Activated CD4-positive, alpha-beta T cell treated with anti-CD3 and anti-CD28 coated beads for 4 hours (primary cell): ENCODE measurements at regions not wholly inside any gene's neighbourhood (a gene's known extent, or its start where the extent isn't known, plus 50 kb on each side); places are given as distances from the start of the nearest gene placed in this dataset.

Experiments
- DNase-seq, 2 donors: peaks; one replicate each; pipeline ENCODE4 v3.0.0-alpha.2; 2020

DNA sequence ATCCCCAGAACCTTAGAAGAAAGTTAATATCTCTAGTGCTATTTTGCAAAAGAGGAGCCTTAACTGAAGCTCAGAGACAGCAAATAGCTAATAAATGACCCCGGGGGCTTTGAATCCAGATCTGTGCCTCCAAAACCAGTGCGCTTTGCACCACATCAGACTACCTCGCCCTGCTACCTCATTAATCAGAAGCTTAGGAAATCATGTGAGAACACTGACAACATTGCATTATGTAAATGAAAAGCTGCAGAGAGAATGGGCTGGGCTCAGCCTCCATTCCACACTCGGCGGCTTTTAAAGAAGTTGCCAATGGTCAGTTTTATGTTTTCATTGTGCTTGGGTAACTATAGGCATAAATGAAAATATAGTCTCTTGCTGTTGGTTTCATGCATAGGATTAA is 54.0 kb upstream of the STMND1 start:
- DNase-seq, result no peak

DNA sequence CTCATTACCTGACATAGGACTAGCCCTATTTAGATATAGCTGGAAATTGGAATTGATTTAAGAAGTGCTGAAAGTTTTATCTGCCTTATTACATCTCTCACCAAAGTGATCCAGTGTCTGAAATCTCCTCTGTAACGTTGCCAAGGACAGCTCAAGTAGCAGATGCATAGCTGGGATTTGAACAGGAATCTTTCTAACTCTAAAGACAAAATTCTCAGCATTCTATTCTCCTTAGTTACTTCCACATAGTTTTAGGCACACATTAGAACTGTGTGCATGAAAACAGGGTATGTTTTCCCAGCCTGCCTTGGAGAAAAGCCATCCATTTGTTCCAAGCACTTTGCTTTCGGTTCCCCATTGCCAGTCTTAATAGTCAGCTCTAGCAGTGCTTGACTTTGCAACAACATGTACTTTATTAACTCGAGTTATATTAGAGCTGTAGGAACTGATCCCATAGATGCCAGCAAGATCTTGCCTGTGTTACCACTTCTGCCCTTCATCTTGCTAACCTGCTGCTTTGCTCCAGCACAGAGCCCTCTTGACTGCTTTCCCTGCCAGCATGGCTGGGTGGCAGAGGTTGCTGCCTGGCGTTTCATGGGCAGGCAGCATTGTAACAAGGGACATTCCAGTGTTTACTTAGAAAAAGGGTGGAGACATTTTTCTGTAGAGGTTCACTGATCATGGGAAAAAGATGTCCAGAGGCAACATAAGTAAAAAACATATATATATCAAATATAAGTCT is 56.1 kb upstream of the STMND1 start:
- DNase-seq, result no peak

DNA sequence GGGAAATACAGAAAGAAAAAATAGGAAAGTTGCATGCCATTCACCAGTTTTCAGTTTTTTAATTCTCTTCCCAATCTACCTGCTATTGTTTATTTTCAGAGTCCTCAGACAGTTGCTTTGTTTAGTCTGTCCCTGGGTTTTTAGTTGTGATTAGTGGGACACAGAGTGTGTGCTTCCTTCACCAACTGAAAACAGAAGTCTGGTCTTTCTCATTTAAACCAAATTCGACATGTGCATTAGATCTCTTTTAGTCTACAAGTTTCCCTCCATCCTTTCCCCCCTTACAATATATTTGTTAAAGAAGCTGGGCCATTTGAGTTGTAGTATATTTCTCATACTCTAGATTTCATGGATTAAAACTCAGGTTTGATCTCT is 58.7 kb upstream of the STMND1 start:
- no peak for DNase-seq

DNA sequence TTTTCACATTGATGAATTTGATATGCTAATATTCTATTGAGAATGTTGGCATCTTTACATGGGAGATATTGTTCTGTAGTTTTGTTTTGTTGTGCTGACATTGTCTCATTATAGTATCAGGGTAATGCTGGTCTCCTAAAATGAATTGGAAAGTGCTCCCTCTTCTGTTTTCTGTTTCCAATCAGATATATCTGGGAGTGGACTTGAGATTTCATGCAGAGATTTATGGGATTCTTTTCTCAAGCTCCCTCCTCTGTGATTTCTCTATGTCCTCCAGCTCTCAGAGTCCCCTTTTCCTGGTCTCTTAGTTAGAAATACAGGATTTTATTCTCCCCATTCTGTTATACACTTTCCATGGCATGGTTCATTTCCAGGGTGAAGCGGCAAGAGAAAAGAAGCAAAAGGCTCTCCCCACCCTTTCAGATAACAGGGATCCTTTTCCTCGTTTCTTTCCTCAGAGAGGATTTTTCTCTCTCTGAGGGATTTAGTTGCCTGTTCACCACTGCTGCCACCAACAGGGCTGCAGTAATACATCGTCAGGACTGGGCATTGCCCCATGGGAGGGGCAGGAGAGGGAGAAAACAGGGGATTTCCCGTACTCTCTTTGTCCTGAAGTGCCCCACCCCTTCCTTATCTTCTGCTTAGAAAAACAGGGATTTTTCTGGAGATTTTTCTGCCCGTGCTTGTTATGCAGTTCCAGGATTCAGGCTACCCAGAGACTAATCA is 59.3 kb upstream of the STMND1 start:
- no peak for DNase-seq

DNA sequence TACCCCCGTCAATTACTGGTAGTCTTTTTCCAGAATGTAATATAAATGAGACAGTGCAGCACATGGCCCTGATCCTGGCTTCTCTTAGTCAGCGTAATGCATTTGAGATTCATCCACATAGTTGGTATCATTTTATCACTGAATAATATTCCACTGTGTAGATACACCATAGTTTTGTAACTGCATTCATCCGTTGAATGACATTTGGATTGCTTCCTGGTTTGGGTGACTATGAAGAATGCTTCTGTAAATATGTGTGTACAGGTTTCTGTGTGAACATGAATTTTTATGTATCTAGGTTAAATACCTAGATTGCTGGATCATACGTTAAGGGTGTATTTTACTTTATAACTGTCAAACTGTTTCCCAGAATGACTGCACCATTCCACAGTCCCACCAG is 62.6 kb upstream of the STMND1 start:
- DNase-seq, result no peak

DNA sequence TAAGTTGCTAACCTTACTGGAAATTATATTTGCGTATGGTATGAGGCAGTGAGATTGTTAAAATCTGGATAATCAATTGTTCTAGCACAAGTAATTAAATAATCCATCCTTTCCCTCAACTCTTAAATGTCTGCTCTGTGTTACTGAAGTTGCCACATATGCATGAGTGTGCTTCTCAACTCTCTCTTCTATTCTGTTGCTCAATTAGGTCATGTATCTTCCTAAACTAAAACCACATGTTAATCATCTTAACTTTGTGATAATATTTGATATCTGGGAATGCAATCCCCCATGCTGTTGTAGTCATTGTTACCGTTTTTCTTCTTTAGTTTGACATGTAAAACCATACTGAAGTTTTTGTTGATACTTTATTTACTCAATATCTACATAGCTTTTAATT is 63.5 kb upstream of the STMND1 start:
- no peak for DNase-seq

DNA sequence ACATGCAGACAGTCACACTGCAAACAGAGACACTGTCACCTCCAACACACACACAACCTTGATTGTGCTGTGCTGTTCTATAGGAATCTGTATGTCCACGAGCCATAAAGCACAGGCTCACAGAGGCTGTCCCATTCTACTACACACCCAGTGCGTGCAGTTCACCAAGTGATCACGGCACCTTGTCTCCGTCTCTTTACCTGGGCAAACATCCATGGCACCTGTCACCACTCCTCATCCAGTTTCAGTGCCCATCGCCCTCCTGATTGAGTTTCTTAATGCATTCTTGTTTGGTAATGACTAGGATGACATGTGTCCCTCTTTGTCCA is 65.8 kb upstream of the STMND1 start:
- no peak for DNase-seq

DNA sequence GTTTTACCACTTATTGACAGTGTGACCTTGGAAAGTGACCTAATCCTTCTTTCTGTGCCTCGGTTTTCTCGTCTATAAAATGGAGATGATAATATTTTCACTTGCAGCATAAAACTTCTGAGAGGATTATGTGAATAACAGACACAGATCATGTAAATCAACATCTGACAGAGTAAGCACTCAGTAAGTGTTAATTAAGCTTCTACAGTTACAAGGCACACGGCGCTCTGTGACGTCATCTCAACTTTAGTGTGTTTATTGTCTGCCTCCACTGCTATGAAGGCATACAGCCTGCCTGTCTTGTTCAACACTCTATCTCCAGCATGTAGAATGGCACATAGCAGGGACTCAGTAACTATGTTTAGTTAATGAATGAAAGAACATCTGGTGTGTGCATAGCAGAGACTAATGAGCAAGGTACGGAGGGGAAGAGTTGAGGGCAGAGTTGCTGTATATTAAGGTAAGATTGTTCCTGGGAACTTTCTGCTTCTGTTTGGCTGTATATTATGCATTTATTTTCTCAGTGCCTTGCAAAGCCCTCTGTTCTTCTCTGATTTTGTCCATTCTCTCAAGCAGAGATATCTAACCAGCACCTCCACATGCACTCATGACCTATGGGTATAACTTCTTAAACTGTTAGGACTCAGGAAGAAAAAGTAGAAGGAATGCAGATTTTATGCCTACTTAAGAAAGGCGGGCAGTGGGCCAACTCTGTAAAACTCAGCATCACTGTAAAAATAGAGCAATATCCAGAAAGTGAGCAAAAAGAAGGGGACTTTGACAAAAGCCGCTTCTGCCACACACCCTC is 66.4 kb upstream of the STMND1 start:
- DNase-seq, result no peak

DNA sequence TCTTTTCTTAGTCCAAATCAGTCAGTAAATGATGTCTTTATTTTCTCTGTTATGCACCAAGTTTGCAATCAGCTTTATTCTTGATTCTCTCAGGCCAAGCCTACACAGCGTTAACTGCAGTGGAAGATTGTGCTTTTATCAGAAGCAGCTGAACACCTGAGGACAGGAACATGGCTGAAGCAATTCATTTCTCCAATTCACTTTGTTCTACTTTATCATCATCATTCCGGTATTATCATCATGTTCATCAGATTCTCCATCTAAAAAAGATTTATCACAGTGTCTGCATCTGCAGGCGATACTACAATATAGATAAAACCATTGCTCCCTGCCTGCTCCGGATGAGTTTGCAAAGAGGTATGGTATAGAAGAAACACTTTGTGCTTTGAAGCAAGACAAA is 68.1 kb upstream of the STMND1 start:
- no peak for DNase-seq

DNA sequence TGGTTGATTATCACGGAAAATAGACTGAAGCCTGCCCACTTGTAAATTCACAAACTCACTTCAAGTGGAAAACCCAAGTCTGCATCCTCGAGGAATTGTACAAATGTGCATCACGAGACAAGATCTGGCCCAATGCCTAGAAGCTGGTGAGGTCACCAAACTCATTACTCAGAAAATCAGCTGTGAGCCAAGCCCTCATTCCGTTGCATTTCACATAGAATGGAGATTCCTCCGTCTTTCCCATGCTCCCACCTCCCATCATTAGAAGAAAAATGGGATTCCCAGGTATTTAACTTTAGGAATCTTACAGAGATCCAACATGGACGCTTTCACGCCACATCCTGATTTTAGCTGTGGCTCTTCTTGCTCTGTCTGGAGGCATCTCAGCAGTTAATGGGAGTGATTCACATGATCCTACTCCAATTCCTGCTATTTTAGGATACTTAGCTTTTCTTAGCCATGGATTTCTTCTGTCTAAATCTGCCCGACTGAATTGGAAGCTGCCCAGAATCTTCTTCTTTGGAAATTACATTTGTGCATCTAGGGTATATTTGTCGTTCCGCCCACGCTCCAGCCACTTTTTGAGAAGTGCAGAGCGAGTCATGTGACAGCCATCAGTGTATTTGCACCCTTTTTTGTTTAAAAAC is 68.7 kb upstream of the STMND1 start:
- DNase-seq, result no peak

DNA sequence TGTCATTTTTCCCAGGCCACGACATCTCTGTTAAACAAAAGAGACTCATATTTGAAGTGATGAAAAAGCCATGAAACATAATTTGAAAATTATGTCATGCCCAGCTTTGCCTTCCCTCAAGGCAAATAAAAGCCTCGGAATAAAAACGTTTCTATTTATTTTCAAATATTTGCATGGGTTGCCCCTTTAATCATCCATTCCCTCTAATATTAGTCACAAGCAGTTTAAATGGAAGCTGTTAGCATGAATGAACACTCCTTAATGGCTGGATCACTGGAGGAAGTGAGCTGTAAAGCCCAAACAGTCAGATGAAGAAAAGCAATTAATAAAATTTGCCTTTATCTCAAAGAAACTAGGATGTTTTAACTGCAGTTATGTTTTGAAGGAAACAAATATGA is 69.3 kb upstream of the STMND1 start:
- no peak for DNase-seq

DNA sequence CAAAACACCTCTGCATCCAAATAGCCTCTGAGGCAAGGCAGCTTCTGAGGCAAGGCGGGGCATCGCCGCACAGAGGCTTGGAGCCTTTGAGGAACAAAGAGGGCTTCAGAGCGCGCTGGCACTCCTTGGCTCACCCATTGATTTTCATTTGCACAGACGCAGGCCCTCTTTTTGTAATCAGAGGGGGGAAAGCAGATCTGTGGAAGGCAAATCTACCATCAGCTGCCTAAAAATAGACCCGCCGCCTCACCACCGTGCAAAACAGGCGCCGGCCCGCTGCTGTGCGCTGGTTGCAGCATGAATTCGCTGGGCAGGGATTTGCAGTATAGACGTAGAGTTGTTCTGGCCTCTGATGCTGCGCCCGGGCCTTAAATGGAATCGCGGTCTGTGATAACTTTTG is 69.9 kb upstream of the STMND1 start:
- DNase-seq, result no peak

DNA sequence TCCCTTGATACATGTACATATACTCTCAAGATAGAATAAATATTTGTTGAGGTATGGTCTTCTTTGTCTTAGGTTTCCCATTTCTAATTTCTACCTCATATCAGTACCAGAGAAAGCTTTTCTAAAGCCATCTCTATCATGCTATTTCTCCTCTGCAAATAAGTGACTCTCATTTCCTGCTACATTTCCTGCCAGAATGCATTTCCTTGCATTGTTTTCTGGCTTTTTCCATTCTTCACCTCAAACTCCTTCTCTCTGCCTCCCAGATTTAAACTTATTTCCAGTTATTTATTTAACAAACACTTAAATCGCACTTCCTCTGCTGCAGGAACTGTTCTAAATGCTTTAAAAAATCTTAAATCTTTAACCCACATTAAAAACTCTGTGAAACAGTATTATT is 74.4 kb upstream of the STMND1 start:
- no peak for DNase-seq

DNA sequence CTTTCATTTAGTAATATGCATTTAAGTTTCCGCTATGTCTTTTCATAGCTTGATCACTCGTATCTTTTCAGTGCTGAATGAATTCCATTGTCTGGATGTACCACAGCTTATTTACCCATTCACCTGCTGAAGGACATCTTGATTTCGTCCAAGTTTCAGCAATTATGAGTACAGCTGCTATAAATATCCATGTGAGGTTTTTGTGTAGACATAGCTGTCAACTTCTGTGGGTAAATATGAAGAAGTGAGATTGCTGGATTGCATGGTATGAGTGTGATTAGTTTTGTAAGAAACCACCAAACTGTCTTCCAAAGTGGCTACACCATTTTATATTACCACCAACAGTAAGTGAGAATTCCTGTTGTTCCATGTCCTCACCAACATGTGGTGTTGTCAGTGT is 79.2 kb upstream of the STMND1 start:
- no peak for DNase-seq

DNA sequence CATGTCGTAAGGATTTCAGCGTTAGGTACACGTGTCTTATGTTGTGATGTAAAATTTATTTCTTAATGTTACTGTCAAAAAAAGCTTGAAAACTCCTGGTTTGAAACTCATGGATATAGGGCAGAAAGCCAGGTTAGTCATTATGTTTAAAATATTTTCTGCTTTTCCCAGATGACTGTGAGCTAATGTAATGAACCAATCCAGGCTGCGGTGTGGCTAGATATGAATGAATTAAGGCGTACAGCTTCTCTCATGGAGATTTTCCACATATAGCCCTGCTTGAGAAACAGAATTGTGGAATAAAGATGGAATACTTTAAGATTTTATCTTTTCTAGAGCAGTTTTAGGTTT is 80.3 kb upstream of the STMND1 start:
- DNase-seq, result no peak

DNA sequence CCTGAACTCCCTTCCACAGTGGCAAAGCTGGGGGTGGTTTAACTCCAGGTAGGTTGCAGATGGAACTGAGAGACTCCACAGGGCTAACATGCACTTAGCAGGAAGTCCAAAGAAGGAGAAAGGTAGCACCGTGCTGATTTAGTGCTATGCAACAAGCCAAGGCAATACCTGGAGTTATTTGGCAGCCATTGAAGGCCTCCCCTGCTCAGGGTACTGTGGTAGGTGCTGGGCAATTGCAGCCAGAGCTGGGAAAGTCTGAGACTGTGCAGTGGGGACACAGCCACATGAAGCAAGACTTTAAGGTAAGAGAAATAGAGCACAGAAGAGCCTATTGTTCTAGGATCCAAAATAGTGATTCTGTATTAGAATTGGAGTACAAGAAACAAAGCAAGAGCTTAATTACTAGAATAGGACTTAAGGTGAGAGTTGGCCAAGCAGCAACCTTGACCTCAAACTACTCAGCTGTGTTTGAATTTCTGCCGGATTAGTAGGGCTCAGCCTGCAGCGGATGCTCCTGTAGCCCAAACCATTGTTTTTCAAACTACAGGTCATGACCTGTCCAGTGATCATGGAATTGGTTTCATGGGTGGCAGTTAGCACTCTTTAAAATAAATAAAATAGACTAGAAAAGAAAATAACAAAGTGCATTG is 80.8 kb upstream of the STMND1 start:
- DNase-seq, result no peak

DNA sequence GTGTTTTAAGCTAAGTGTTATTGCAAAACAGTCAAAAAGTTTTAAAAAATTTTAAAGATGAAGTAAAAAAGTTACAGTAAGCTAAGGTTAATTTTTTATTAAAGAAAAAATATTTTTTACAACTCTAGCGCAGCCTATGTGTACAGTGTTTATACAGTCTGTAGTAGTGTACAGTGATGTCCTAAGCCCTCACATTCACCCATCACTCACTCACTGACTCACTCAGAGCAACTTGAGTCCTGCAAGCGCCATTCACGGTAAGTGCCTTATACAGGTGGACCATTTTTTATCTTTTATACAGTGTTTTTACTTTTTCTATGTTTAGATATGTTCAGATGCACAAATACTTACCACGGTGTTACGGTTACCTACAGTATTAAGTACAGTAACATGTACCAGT is 83.4 kb upstream of the STMND1 start:
- DNase-seq, result no peak

DNA sequence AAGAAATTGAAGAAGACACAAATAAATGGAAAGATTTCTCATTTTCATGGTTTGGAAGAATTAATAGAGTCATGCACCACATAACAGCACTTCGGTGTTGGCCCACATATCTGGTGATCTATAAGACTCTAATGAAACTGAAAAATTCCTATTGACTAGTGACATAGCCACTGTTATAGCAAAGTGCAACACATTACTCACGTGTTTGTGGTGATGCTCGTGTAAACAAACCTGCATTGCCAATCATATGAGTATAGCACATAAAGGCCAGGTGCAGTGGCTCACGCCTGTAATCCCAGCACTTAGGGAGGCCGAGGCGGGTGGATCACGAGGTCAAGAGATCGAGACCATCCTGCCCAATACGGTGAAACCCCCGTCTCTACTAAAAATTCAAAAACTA is 84.4 kb upstream of the STMND1 start:
- DNase-seq, result no peak

DNA sequence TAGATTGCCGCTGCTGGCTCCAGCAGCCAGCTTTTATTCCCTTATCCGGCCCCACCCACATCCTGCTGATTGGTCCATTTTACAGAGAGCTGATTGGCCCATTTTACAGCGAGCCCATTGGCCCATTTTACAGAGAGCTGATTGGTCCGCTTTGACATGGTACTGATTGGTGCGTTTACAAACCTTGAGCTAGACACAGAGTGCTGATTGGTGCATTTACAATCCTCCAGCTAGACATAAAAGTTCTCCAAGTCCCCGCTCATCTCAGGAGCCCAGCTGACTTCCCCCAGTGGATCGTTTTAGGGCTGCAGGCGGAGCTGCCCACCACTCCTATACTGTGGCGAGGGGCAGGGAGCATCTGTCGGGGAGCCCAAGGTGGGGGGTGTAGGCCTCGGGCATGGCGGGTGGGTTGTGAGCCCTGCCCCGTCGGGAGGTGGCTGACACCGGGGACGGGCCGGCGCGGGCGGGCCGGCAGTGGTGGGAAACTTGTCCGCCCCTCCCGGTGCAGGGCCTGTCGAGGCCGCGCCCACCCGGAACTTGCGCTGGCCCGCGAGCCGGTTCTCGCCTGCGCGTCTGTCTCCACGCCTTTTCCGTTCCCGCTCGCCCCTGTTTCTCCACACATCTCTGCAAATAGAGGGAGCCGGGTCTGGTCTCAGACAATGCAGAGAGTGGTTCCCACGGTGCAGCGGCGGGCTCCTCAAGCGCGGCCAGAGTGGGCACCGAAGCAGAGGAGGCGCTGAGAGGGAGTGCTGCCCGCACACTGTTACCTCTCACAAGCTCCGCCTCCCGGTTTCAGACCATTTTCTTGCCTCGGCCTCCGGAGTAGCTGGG is 86.1 kb upstream of the STMND1 start:
- peak; percentile 8 to 18 for DNase-seq

DNA sequence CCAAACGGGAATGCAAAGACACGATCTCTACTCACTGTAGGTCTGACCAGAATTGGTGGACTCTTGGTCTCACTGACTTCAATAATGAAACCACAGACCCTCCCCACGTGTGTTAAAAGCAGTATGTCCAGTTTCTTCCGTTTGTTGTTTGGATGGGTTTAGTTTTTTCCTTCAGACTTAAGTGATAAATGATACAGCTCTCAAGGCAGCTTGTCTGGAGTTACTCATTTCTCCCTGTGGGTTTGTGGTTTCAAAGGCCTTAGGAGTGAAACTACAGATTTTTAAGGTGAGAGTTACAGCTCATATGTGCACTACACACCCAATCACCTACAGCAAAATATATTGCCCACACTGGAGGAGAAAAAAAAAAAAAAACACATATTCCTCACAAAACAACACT is 86.7 kb upstream of the STMND1 start:
- peak; percentile 3 to 14 for DNase-seq

DNA sequence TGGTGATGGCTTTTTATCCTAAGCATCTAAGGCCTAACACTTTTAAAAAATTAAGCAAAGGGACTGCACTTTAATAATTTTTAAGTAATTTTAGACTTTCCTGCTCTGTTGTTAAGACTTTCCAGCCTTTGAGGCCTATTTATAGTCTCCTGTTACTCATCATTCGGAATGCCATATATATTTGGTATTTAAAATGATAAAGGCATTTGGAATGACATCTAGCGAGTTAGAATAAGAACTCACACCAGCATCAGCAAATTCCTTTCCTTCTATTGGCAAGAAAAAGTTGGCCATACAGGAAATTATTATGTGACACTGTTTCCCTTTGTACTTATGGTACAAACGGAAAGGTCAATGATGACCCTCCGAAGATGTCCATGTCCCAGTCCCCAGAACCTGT is 88.1 kb upstream of the STMND1 start:
- no peak for DNase-seq
